Nephron (organoid): ENCODE measurements at regions not wholly inside any gene's neighbourhood (a gene's known extent, or its start where the extent isn't known, plus 50 kb on each side); places are given as distances from the start of the nearest gene placed in this dataset.
"Not testable (repeated sequence)": the region's sequence is repeated elsewhere in the genome, so short reads cannot be mapped to it uniquely, and the experiment has no call there.

ENCODE experiments used
- H3K27ac Mint-ChIP-seq, 3 experiments: 2 replicates each; pipeline ENCODE4 v1.8.0; 2020; ENCODE audit warnings: mixed read lengths in 3 of 3, mild to moderate bottlenecking in 2 of 3, moderate library complexity in 1 of 3
- H3K27me3 Mint-ChIP-seq: 2 replicates; pipeline ENCODE4 v1.8.0; 2021; ENCODE audit warnings: low read depth, mild to moderate bottlenecking, moderate library complexity, mixed read lengths
- H3K36me3 Mint-ChIP-seq: 2 replicates; pipeline ENCODE4 v1.8.0; 2020; ENCODE audit warnings: low read depth, mixed read lengths
- H3K4me1 Mint-ChIP-seq: 2 replicates; pipeline ENCODE4 v1.8.0; 2020; ENCODE audit warnings: mixed read lengths
- H3K4me3 Mint-ChIP-seq, 3 experiments: 2 replicates each; pipeline ENCODE4 v1.8.0; 2020; ENCODE audit warnings: mild to moderate bottlenecking in 3 of 3, mixed read lengths in 3 of 3, moderate library complexity in 2 of 3
- H3K9me3 Mint-ChIP-seq: 2 replicates; pipeline ENCODE4 v1.8.0; 2020; ENCODE audit warnings: mixed read lengths
- TF ChIP-seq, protein P1 (sequence below), 3 experiments: fragments of 200-600 bp; sonication (generic); IDR thresholded peaks; one replicate each; pipeline ENCODE4 v1.5.0; 2021; ENCODE audit warnings: antibody characterized with exemption in 3 of 3; ENCODE audit not compliant: unreplicated experiment in 3 of 3

DNA sequence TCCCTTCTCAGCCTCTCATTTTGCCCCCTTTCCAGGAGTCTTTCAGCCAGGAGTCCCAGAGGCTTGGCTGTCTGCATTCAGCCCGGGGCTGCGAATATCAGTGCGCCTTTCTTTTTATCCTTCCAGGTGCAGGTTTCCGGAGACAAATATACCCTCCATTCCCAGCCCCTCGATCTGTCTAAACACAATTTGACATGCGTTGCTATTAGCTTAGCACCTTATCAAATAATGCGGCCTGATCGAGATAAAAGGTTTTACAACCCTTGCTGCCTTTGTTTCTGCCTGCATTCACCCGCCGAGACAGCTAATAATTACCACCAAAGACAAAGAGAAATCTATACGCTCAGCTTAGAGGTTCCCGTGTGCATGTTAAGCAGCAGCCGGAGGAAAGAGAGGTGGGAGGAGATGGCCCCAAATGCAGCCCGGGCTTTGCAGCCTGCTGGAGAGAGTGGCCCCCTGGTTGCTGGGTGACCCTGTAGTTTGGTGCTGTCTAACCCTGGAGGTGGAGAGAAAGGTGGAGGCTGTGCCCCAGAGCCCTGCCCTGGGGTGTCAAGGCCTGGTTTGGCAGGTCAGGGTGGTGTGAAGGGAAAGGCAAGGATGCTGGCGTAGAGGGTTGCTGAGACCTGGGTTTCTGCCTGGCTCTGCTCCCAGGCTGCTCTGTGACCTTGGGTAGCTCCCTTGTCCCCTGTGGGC lies 185.3 kb downstream of the RPS24 start:
- no peaks in the 10 kb centered on the region for H3K36me3 Mint-ChIP-seq
- no peaks in the 10 kb centered on the region for H3K9me3 Mint-ChIP-seq
- peaks cover 18% of the 10 kb centered on the region for H3K27me3 Mint-ChIP-seq
- peak overlapping the region in 2 of 3 experiments; percentile 55 to 67 for H3K27ac Mint-ChIP-seq
- TF ChIP-seq, protein P1, sequence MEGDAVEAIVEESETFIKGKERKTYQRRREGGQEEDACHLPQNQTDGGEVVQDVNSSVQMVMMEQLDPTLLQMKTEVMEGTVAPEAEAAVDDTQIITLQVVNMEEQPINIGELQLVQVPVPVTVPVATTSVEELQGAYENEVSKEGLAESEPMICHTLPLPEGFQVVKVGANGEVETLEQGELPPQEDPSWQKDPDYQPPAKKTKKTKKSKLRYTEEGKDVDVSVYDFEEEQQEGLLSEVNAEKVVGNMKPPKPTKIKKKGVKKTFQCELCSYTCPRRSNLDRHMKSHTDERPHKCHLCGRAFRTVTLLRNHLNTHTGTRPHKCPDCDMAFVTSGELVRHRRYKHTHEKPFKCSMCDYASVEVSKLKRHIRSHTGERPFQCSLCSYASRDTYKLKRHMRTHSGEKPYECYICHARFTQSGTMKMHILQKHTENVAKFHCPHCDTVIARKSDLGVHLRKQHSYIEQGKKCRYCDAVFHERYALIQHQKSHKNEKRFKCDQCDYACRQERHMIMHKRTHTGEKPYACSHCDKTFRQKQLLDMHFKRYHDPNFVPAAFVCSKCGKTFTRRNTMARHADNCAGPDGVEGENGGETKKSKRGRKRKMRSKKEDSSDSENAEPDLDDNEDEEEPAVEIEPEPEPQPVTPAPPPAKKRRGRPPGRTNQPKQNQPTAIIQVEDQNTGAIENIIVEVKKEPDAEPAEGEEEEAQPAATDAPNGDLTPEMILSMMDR (IDR thresholded peaks at IDR 0.05; ENCODE audit: unreplicated experiment in 3 of 3) = no peak
- no peak overlapping the region for H3K4me3 Mint-ChIP-seq
- peaks cover 27% of the 10 kb centered on the region for H3K4me1 Mint-ChIP-seq

DNA sequence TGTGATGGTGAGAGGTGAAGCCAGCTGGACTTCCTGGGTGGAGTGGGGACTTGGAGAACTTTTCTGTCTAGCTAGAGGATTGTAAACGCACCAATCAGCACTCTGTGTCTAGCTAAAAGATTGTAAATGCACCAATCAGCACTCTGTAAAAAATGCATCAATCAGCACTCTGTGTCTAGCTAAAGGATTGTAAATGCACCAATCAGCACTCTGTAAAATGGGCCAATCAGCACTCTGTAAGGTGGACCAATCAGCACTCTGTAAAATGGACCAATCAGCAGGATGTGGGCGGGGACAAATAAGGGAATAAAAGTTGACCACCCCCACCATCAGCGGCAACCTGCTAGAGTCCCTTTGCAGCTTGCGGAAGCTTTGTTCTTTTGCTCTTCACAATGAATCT lies 185.9 kb downstream of the RPS24 start:
- H3K27me3 Mint-ChIP-seq = peaks cover 18% of the 10 kb centered on the region
- peaks cover 22% of the 10 kb centered on the region for H3K4me1 Mint-ChIP-seq
- H3K4me3 Mint-ChIP-seq, H3K27ac Mint-ChIP-seq, H3K36me3 Mint-ChIP-seq, H3K9me3 Mint-ChIP-seq: not testable (repeated sequence)

DNA sequence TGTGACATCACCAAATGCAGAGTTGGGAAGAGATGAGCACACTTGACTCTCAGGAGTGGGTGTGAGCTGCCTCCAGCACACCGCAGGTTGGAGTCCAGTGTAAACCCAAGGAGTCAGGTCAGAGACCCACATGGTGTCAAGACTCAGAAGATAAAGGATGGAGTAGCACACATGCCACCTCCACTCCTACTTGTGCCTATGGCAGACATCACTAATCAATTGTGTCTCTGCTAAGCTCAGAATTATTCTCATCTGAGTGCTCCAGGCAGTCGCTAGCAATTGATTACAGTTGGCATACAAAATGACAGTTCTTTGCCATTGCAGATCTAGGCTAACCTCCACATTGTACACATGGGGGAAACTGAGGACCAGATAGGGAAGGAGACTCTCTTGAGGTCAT lies 187.1 kb downstream of the RPS24 start:
- Mint-ChIP-seq H3K27me3 (peaks cover 13% of the 10 kb centered on the region), H3K4me3 (no peak overlapping the region), H3K4me1 (peaks cover 10% of the 10 kb centered on the region), H3K36me3 (no peaks in the 10 kb centered on the region), H3K9me3 (no peaks in the 10 kb centered on the region), H3K27ac (no peak overlapping the region)
- TF ChIP-seq, protein P1 (IDR thresholded peaks at IDR 0.05; ENCODE audit: unreplicated experiment in 3 of 3) = no peak

DNA sequence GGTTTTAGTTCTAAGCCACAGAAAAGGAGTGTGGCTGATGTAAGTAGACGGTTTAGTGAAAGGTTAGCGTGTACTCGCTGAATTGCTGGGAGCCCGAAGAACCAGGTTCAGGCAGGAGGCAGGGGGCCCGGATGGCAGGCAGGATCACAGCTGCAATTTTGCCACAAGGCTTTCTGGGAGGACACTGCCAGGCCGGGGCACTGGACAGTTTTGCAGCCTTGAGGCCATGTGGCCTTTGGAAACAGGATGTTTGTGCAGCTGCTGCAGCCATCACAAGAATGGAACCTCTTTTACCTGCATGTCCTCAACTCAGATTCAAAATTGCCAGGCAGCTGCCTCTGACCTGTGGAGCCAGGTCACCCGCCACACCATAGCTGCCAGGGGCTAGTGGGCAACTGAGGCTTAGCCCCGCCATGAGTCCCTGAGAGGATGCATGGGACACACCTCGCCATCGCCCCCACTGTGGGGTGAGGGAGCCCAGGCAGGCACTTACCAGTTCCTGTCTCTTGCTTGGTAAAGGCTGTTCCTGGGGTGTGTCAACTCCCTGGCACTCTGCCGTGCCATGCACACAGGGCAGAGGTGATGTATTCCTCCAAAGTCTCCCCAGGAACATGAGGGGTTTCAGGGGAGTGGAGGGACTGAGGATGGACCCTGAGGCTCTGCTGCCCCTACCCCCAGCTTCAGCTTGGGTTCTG lies 188.6 kb downstream of the RPS24 start:
- peaks cover 9% of the 10 kb centered on the region for H3K27me3 Mint-ChIP-seq
- no peaks in the 10 kb centered on the region for H3K4me1 Mint-ChIP-seq
- H3K27ac Mint-ChIP-seq = no peak overlapping the region
- H3K9me3 Mint-ChIP-seq = no peaks in the 10 kb centered on the region
- TF ChIP-seq, protein P1 (IDR thresholded peaks at IDR 0.05; ENCODE audit: unreplicated experiment in 3 of 3) = no peak
- H3K4me3 Mint-ChIP-seq = no peak overlapping the region
- no peaks in the 10 kb centered on the region for H3K36me3 Mint-ChIP-seq

DNA sequence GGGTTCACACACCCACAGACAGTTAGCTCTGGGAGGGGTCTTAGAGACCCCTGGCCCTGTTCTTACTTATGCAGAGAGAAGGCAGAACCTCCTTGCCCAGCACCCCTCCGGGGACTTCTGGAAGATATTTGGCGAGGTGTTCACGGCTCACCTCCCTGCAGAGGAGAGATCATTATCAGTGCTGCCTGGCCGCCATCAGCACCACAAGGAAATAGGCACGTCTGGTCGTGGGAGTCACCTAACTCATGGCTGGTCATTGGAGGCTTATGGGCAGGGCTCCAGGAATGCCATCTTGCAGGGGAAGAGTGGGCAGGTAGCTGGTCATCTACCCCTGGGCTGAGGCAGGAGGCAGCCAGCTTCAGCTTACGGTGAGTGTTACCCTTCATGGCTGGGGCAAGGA lies 189.4 kb downstream of the RPS24 start:
- peaks cover 13% of the 10 kb centered on the region for H3K27me3 Mint-ChIP-seq
- no peak overlapping the region for H3K4me3 Mint-ChIP-seq
- H3K36me3 Mint-ChIP-seq = no peaks in the 10 kb centered on the region
- no peaks in the 10 kb centered on the region for H3K9me3 Mint-ChIP-seq
- TF ChIP-seq, protein P1 (IDR thresholded peaks at IDR 0.05; ENCODE audit: unreplicated experiment in 3 of 3) = no peak
- no peaks in the 10 kb centered on the region for H3K4me1 Mint-ChIP-seq
- H3K27ac Mint-ChIP-seq = no peak overlapping the region

DNA sequence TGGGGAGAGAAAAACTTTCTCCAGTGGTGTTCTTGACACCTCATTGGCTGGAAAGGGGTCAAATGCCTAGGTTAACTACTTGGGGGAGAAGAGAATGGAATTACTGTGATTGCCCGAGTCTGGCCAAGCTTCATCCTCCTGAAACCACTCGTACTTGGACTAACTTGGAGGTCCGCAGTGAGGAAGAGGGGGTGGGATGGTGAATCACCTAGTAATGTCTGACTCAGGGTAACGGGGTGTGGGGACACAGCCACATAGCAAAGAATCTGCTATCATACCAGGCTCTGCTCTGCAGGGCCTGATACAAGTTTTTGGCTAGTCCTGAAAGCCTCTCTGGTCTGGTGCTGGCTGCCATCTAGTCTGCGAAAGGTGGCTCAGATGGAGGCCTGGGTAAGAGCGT lies 190.9 kb downstream of the RPS24 start:
- H3K4me1 Mint-ChIP-seq = no peaks in the 10 kb centered on the region
- TF ChIP-seq, protein P1 (IDR thresholded peaks at IDR 0.05; ENCODE audit: unreplicated experiment in 3 of 3) = no peak
- H3K27ac Mint-ChIP-seq = no peak overlapping the region
- H3K9me3 Mint-ChIP-seq = no peaks in the 10 kb centered on the region
- no peaks in the 10 kb centered on the region for H3K36me3 Mint-ChIP-seq
- H3K4me3 Mint-ChIP-seq = no peak overlapping the region
- peaks cover 5% of the 10 kb centered on the region for H3K27me3 Mint-ChIP-seq
